T-cell (primary cell): ENCODE measurements at regions not wholly inside any gene's neighbourhood (a gene's known extent, or its start where the extent isn't known, plus 50 kb on each side); places are given as distances from the start of the nearest gene placed in this dataset.

Experiments
- ATAC-seq, 4 experiments: fragments of 200-7000 bp in 3 of 4; fragments of 150-1000 bp in 1 of 4; cut with Tn5 transposase; replicated peaks in 1 of 4; 1 replicate in 3 of 4; 2 replicates in 1 of 4; pipeline ENCODE4 v1.10.0; 2021; ENCODE audit warnings: moderate library complexity in 3 of 4, mild to moderate bottlenecking in 2 of 4, moderate number of reproducible peaks in 1 of 4
- CTCF ChIA-PET, 2 donors: fragments of 300-600 bp; sonication (Branson Sonifier 250); formaldehyde crosslinking; loops; one replicate each; lab custom pipeline; 2022; ENCODE audit warnings: antibody characterized with exemption in 2 of 2; lab: Charles Lee
- POLR2A ChIA-PET, 2 donors: fragments of 300-600 bp; sonication (Branson Sonifier 250); formaldehyde crosslinking; loops; one replicate each; lab custom pipeline; 2022; ENCODE audit warnings: antibody characterized with exemption in 2 of 2; lab: Charles Lee
- DNase-seq, 35 experiments: peaks; one replicate each; pipeline versions ENCODE4 v3.0.0 to v3.0.0-alpha.2; 2013 to 2023
- H3K27ac ChIP-seq: one replicate; pipeline ENCODE4 v1.5.1; 2013; ENCODE audit warnings: low read length
- H3K27me3 ChIP-seq, 2 experiments: replicated peaks in 1 of 2; 1 replicate in 1 of 2; 2 replicates in 1 of 2; pipeline versions ENCODE4 v1.6.1 to v1.7.0; 2013; ENCODE audit warnings: low read length in 1 of 2, mixed read lengths in 1 of 2; ENCODE audit not compliant: control insufficient read depth in 2 of 2, insufficient read depth in 2 of 2; ENCODE audit errors: extremely low read depth in 1 of 2
- H3K36me3 ChIP-seq, 2 donors: 1 replicate in 1 of 2; 2 replicates in 1 of 2; pipeline versions ENCODE4 v1.6.1 to v1.7.0; 2013; ENCODE audit warnings: low read length in 1 of 2; ENCODE audit not compliant: control insufficient read depth in 2 of 2, insufficient read depth in 1 of 2; ENCODE audit errors: extremely low read depth in 1 of 2
- H3K4me1 ChIP-seq, 2 experiments: 1 replicate in 1 of 2; 2 replicates in 1 of 2; pipeline versions ENCODE4 v1.6.1 to v1.7.0; 2013; ENCODE audit warnings: low read length in 2 of 2, mixed read lengths in 1 of 2; ENCODE audit not compliant: insufficient read depth in 2 of 2, control insufficient read depth in 1 of 2; ENCODE audit errors: extremely low read depth in 1 of 2
- H3K4me3 ChIP-seq, 2 donors: 1 replicate in 1 of 2; 2 replicates in 1 of 2; pipeline versions ENCODE4 v1.5.1 to v1.7.0; 2013; ENCODE audit warnings: mild to moderate bottlenecking in 2 of 2, low read length in 1 of 2, moderate library complexity in 1 of 2; ENCODE audit not compliant: control insufficient read depth in 1 of 2; ENCODE audit errors: extremely low read depth in 1 of 2
- H3K9me3 ChIP-seq: 2 replicates; pipeline ENCODE4 v1.7.0; 2013
- H3K27ac Mint-ChIP-seq, 2 donors: one replicate each; pipeline ENCODE4 v1.8.0; 2020 to 2021; ENCODE audit warnings: mild to moderate bottlenecking in 2 of 2, mixed read lengths in 2 of 2
- H3K27me3 Mint-ChIP-seq, 2 donors: one replicate each; pipeline ENCODE4 v1.8.0; 2021 to 2022; ENCODE audit warnings: mixed read lengths in 2 of 2
- H3K36me3 Mint-ChIP-seq: one replicate; pipeline ENCODE4 v1.8.0; 2021; ENCODE audit warnings: mixed read lengths
- H3K4me1 Mint-ChIP-seq, 3 donors: one replicate each; pipeline ENCODE4 v1.8.0; 2020 to 2022; ENCODE audit warnings: mixed read lengths in 3 of 3, mild to moderate bottlenecking in 1 of 3
- H3K4me3 Mint-ChIP-seq, 3 donors: one replicate each; pipeline ENCODE4 v1.8.0; 2020 to 2022; ENCODE audit warnings: mild to moderate bottlenecking in 3 of 3, mixed read lengths in 3 of 3, moderate library complexity in 3 of 3
- H3K9me3 Mint-ChIP-seq, 3 donors: one replicate each; pipeline ENCODE4 v1.8.0; 2020 to 2022; ENCODE audit warnings: mixed read lengths in 3 of 3
- WGBS: methylation state at CpG from one replicate; pipeline ENCODE4 v1.1.5; 2013; ENCODE audit warnings: missing lambda C conversion rate; ENCODE audit not compliant: insufficient coverage; 5-methylcytosine and 5-hydroxymethylcytosine counted together

- H3K9me3 Mint-ChIP-seq = peaks cover 0 to 16% (median 2%) of the 10 kb centered on the region in 3 donors
- H3K4me3 Mint-ChIP-seq = no peak overlapping the region
- 77% methylated on average over 4 of the region's 4 CpGs for WGBS
- H3K27ac Mint-ChIP-seq = no peak overlapping the region
- DNase-seq = no peak
- H3K36me3 Mint-ChIP-seq = no peaks in the 10 kb centered on the region
- no peaks in the 10 kb centered on the region for H3K4me1 Mint-ChIP-seq
- Histone ChIP-seq H3K4me1 (no peaks in the 10 kb centered on the region), H3K27me3 (no peaks in the 10 kb centered on the region), H3K36me3 (no peaks in the 10 kb centered on the region), H3K27ac (no peak overlapping the region), H3K9me3 (no peaks in the 10 kb centered on the region), H3K4me3 (no peak overlapping the region)
- no peak for ATAC-seq
- no peaks in the 10 kb centered on the region for H3K27me3 Mint-ChIP-seq
- ChIA-PET CTCF (no interaction called here), POLR2A (no interaction called here)
These were observed 518.8 kb downstream of the IRX1 start for GRCh38 chr5:4114452-4114851.

GRCh38 chr5:4116834-4117233, 521.2 kb downstream of the IRX1 start:
- H3K4me1 Mint-ChIP-seq = no peaks in the 10 kb centered on the region
- no peak overlapping the region for H3K4me3 ChIP-seq
- DNase-seq (no peak), ATAC-seq (no peak)
- H3K27me3 Mint-ChIP-seq = no peaks in the 10 kb centered on the region
- no peaks in the 10 kb centered on the region for H3K9me3 ChIP-seq
- CTCF ChIA-PET = no interaction called here
- H3K9me3 Mint-ChIP-seq = peaks cover 4 to 19% (median 8%) of the 10 kb centered on the region in 3 donors
- no peak overlapping the region for H3K4me3 Mint-ChIP-seq
- no peaks in the 10 kb centered on the region for H3K27me3 ChIP-seq
- WGBS = 80% methylated on average over 1 of the region's 3 CpGs
- no peaks in the 10 kb centered on the region for H3K4me1 ChIP-seq
- H3K36me3 Mint-ChIP-seq = no peaks in the 10 kb centered on the region
- H3K36me3 ChIP-seq = no peaks in the 10 kb centered on the region
- H3K27ac ChIP-seq = no peak overlapping the region
- H3K27ac Mint-ChIP-seq = no peak overlapping the region
- POLR2A ChIA-PET = no interaction called here

DNA sequence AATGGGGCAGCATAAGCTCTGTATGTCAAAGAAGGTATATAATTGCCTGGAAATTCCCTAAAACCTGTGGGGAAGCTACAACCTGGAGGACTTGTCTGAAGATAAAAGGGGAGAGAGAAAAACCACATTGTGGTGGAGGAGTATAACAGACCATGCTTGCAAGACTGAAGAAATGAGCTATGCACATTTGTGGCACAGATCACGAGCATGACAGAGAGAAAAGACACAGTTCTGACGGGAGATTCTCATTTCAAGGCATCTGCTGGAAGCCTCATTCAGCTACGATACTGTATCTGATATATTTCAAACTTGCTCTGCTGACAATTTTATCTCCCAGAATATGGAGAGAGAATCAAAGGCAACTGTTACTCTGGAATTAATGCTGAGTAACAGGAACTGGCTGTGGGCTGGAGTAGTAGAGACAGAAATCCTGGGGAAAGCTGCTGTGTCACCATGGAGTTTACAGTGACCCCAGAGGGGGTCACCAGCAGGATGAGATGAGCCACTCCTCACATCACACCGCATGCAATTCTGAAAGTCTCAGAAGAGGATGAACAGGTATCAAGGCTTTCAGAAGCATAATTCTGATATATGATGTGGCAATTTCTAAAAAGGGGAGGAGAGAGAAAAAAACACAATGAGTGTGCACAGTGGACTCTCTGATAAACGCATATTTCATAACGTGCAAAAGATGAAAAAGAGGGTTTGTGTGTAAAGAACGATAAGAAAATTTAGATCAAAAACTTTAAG, 528.8 kb downstream of the IRX1 start:
- Mint-ChIP-seq H3K36me3 (no peaks in the 10 kb centered on the region), H3K27ac (no peak overlapping the region), H3K4me3 (no peak overlapping the region), H3K9me3 (peaks cover 4 to 17% (median 17%) of the 10 kb centered on the region in 3 donors), H3K4me1 (peaks cover 0 to 4% (median 0%) of the 10 kb centered on the region in 3 donors), H3K27me3 (no peaks in the 10 kb centered on the region)
- H3K9me3 ChIP-seq = no peaks in the 10 kb centered on the region
- no peaks in the 10 kb centered on the region for H3K4me1 ChIP-seq
- DNase-seq (no peak), ATAC-seq (no peak)
- no peaks in the 10 kb centered on the region for H3K27me3 ChIP-seq
- no CpG with 5 or more reads among the region's 7 CpGs for WGBS
- ChIA-PET POLR2A (no interaction called here), CTCF (no interaction called here)
- H3K4me3 ChIP-seq = no peak overlapping the region
- no peaks in the 10 kb centered on the region for H3K36me3 ChIP-seq
- no peak overlapping the region for H3K27ac ChIP-seq

DNA sequence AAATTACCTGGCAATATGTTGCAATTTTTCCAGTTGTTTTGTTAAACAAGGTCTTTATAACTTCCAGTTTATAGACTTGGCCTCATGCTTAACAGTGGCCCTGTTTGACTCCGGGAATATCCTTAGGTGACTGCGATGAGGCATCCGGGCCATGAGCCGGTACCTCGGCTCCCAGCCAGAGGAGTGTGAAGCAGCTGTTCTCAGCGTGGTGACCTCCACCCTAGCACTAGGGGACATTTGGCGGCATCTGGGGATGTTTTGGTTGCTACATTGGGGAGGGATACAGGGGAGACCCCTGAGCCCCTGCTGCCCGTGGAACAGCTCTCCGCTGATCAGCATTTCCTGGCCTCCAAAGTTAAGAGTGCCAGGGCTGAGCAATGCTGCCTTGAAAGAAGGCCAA, 533.4 kb downstream of the IRX1 start:
- Histone ChIP-seq H3K4me1 (no peaks in the 10 kb centered on the region), H3K4me3 (no peak overlapping the region), H3K36me3 (no peaks in the 10 kb centered on the region), H3K27ac (no peak overlapping the region), H3K9me3 (no peaks in the 10 kb centered on the region), H3K27me3 (no peaks in the 10 kb centered on the region)
- 86% methylated on average over 7 of the region's 9 CpGs for WGBS
- no peak overlapping the region for H3K4me3 Mint-ChIP-seq
- no peak overlapping the region for H3K27ac Mint-ChIP-seq
- CTCF ChIA-PET = no interaction called here
- H3K36me3 Mint-ChIP-seq = no peaks in the 10 kb centered on the region
- peaks cover 0 to 12% (median 11%) of the 10 kb centered on the region in 3 donors for H3K9me3 Mint-ChIP-seq
- DNase-seq = no peak
- POLR2A ChIA-PET = no interaction called here
- peaks cover 0 to 1% (median 0%) of the 10 kb centered on the region in 3 donors for H3K4me1 Mint-ChIP-seq
- no peaks in the 10 kb centered on the region for H3K27me3 Mint-ChIP-seq
- ATAC-seq = no peak

DNA sequence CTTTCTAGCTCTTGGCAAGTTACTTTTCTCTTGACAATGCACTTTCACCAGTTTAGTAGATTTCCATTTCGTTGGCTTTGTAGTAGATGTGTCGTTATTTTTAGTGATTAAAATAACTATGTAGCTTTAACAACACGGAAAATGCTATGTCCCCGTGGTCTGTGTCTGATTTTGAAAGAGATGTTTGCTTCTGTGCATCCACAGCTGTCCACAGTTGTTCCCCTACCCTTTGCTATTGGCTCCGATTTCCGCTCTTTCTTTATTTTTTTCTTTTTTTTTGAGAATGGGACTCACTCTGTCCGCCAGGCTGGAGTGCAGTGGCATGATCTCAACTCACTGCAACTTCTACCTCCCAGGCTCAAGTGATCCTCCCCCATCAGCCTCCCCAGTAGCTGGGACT, 533.9 kb downstream of the IRX1 start:
- ChIA-PET CTCF (no interaction called here), POLR2A (no interaction called here)
- no peaks in the 10 kb centered on the region for H3K36me3 Mint-ChIP-seq
- H3K4me3 Mint-ChIP-seq = no peak overlapping the region
- H3K4me1 Mint-ChIP-seq = no peaks in the 10 kb centered on the region
- no peak for DNase-seq
- Histone ChIP-seq H3K9me3 (no peaks in the 10 kb centered on the region), H3K4me1 (no peaks in the 10 kb centered on the region), H3K36me3 (no peaks in the 10 kb centered on the region), H3K4me3 (no peak overlapping the region), H3K27ac (no peak overlapping the region), H3K27me3 (no peaks in the 10 kb centered on the region)
- no peak overlapping the region for H3K27ac Mint-ChIP-seq
- 79% methylated on average over 3 of the region's 7 CpGs for WGBS
- H3K27me3 Mint-ChIP-seq = no peaks in the 10 kb centered on the region
- no peak for ATAC-seq
- H3K9me3 Mint-ChIP-seq = peaks cover 0 to 9% (median 8%) of the 10 kb centered on the region in 3 donors

DNA sequence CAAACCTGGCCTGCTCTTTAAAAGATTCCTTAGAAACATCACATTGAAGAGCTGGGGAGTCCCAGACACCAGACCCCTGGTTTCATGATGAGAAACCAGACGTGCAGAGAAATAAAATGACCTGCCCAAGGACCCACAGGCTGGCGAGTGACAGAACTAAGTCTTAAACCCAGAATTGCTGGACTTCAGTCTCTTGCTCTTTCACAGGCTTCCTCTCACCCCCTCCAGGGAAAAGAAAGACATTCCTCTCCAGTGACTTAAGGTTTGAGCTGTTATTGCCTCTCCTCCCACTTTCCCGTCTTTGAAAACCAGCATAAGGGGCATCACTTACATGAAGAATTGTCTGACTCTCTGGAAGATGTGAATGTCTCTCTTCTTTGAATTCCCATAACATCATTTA, 535.2 kb downstream of the IRX1 start:
- WGBS = 67% methylated on average over 1 of the region's 3 CpGs
- H3K4me3 Mint-ChIP-seq = no peak overlapping the region
- Histone ChIP-seq H3K4me3 (no peak overlapping the region), H3K27ac (no peak overlapping the region), H3K9me3 (no peaks in the 10 kb centered on the region), H3K4me1 (no peaks in the 10 kb centered on the region), H3K36me3 (no peaks in the 10 kb centered on the region), H3K27me3 (no peaks in the 10 kb centered on the region)
- POLR2A ChIA-PET = no interaction called here
- DNase-seq (no peak), ATAC-seq (no peak)
- CTCF ChIA-PET = no interaction called here
- H3K27me3 Mint-ChIP-seq = no peaks in the 10 kb centered on the region
- no peak overlapping the region for H3K27ac Mint-ChIP-seq
- peaks cover 0 to 7% (median 3%) of the 10 kb centered on the region in 3 donors for H3K9me3 Mint-ChIP-seq
- no peaks in the 10 kb centered on the region for H3K4me1 Mint-ChIP-seq
- no peaks in the 10 kb centered on the region for H3K36me3 Mint-ChIP-seq
